ENCODE measurements at regions not wholly inside any gene's neighbourhood (a gene's known extent, or its start where the extent isn't known, plus 50 kb on each side); places are given as distances from the start of the nearest gene placed in this dataset.

- 28% methylated on average over 2 of the region's 2 CpGs for WGBS (ENCODE audit: missing lambda C conversion rate)
- DNase-seq (ENCODE audit: low read depth in 1 of 2, low spot score in 1 of 2) (no peak), FAIRE-seq (no peak), ATAC-seq (no peak)
- POLR2A ChIA-PET: no interaction called here
- TF ChIP-seq, protein P1, sequence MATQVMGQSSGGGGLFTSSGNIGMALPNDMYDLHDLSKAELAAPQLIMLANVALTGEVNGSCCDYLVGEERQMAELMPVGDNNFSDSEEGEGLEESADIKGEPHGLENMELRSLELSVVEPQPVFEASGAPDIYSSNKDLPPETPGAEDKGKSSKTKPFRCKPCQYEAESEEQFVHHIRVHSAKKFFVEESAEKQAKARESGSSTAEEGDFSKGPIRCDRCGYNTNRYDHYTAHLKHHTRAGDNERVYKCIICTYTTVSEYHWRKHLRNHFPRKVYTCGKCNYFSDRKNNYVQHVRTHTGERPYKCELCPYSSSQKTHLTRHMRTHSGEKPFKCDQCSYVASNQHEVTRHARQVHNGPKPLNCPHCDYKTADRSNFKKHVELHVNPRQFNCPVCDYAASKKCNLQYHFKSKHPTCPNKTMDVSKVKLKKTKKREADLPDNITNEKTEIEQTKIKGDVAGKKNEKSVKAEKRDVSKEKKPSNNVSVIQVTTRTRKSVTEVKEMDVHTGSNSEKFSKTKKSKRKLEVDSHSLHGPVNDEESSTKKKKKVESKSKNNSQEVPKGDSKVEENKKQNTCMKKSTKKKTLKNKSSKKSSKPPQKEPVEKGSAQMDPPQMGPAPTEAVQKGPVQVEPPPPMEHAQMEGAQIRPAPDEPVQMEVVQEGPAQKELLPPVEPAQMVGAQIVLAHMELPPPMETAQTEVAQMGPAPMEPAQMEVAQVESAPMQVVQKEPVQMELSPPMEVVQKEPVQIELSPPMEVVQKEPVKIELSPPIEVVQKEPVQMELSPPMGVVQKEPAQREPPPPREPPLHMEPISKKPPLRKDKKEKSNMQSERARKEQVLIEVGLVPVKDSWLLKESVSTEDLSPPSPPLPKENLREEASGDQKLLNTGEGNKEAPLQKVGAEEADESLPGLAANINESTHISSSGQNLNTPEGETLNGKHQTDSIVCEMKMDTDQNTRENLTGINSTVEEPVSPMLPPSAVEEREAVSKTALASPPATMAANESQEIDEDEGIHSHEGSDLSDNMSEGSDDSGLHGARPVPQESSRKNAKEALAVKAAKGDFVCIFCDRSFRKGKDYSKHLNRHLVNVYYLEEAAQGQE (IDR thresholded peaks at IDR 0.05): no peak
- TF ChIP-seq CBX8 (IDR thresholded peaks at IDR 0.05) (no peak), GATA3 (IDR thresholded peaks at IDR 0.05; ENCODE audit: borderline replicate concordance) (no peak), NPAS2 (CRISPR knock-in tag; IDR thresholded peaks at IDR 0.05; ENCODE audit: borderline replicate concordance) (no peak), FOSB (CRISPR knock-in tag; IDR thresholded peaks at IDR 0.05) (no peak), RFX5 (IDR thresholded peaks at IDR 0.05) (no peak), SREBF2 (IDR thresholded peaks at IDR 0.05) (no peak)
- H3K4me1 ChIP-seq: no peaks in the 10 kb centered on the region
- H3K27ac ChIP-seq: no peak overlapping the region
- no peaks in the 10 kb centered on the region for H3K9me3 ChIP-seq
- no peak overlapping the region for H3K4me2 ChIP-seq
- CTCF ChIA-PET: no interaction called here
- H3K4me3 ChIP-seq: no peak overlapping the region
These were observed 70.9 kb upstream of the PLPPR4 start for GRCh38 chr1:99193431-99193830.

- CTCF ChIA-PET: no interaction called here
- TF ChIP-seq FOSL2 (IDR thresholded peaks at IDR 0.05): no peak
- no peak for TF ChIP-seq FOSL2 (CRISPR knock-in tag; IDR thresholded peaks at IDR 0.05)
- TF ChIP-seq EP300 (IDR thresholded peaks at IDR 0.05): no peak
- no peak for TF ChIP-seq ZC3H11A (IDR thresholded peaks at IDR 0.05)
- TF ChIP-seq, protein P2, sequence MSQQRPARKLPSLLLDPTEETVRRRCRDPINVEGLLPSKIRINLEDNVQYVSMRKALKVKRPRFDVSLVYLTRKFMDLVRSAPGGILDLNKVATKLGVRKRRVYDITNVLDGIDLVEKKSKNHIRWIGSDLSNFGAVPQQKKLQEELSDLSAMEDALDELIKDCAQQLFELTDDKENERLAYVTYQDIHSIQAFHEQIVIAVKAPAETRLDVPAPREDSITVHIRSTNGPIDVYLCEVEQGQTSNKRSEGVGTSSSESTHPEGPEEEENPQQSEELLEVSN (IDR thresholded peaks at IDR 0.05; ENCODE audit: borderline replicate concordance, low read depth): no peak
- TF ChIP-seq, protein P3, sequence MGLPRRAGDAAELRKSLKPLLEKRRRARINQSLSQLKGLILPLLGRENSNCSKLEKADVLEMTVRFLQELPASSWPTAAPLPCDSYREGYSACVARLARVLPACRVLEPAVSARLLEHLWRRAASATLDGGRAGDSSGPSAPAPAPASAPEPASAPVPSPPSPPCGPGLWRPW (IDR thresholded peaks at IDR 0.05): no peak
- no peak for TF ChIP-seq ESRRA (IDR thresholded peaks at IDR 0.05; ENCODE audit: borderline replicate concordance, low read length)
- no peak for TF ChIP-seq TFCP2L1 (CRISPR knock-in tag; IDR thresholded peaks at IDR 0.05)
- no peak for TF ChIP-seq RARB (CRISPR knock-in tag; IDR thresholded peaks at IDR 0.05)
- no peak for TF ChIP-seq ELK1 (IDR thresholded peaks at IDR 0.05; ENCODE audit: low read depth, low read length)
- TF ChIP-seq POLR2A (IDR thresholded peaks at IDR 0.05; ENCODE audit: low read length): no peak
- TF ChIP-seq RCOR1 (IDR thresholded peaks at IDR 0.05; ENCODE audit: low read depth, low read length): no peak
- no peak for TF ChIP-seq FOSB (CRISPR knock-in tag; IDR thresholded peaks at IDR 0.05)
- TF ChIP-seq KDM5A (IDR thresholded peaks at IDR 0.05): no peak
- TF ChIP-seq SMC3 (IDR thresholded peaks at IDR 0.05): no peak
- TF ChIP-seq, protein P4, sequence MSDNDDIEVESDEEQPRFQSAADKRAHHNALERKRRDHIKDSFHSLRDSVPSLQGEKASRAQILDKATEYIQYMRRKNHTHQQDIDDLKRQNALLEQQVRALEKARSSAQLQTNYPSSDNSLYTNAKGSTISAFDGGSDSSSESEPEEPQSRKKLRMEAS (IDR thresholded peaks at IDR 0.05): no peak
- no peak for TF ChIP-seq MYC (IDR thresholded peaks at IDR 0.05; ENCODE audit: borderline replicate concordance, low read length)
- TF ChIP-seq HOXB5 (CRISPR knock-in tag; IDR thresholded peaks at IDR 0.05): no peak
- no peak for ATAC-seq
- Histone ChIP-seq H3K9me3 (no peaks in the 10 kb centered on the region), H3K27ac (no peak overlapping the region), H3K4me1 (no peaks in the 10 kb centered on the region), H3K4me2 (no peak overlapping the region), H3K4me3 (no peak overlapping the region)
- no peak for FAIRE-seq
- WGBS (ENCODE audit: missing lambda C conversion rate): 11% methylated on average over 1 of the region's 1 CpG
- POLR2A ChIA-PET: no interaction called here
- DNase-seq (ENCODE audit: low read depth in 1 of 2, low spot score in 1 of 2): no peak
These were observed 65.9 kb upstream of the PLPPR4 start for GRCh38 chr1:99198393-99198792.

Measured in A549 (cell line).